Gastrocnemius medialis (tissue), 4 donors: ENCODE measurements at regions not wholly inside any gene's neighbourhood (a gene's known extent, or its start where the extent isn't known, plus 50 kb on each side); places are given as distances from the start of the nearest gene placed in this dataset.

Source experiments
- ATAC-seq, 2 donors: fragments of 150-250 bp; one replicate each; pipeline ENCODE4 v1.9.1; 2016
- DNase-seq, 2 donors: peaks; one replicate each; pipeline ENCODE4 v3.0.0-alpha.2; 2019
- H3K27ac ChIP-seq, 4 donors: fragments of 200-600 bp; sonication (generic); 1 replicate in 1 of 4; 2 replicates in 3 of 4; pipeline ENCODE4 v1.5.1; 2016 to 2018; ENCODE audit warnings: mild to moderate bottlenecking in 2 of 4, moderate library complexity in 1 of 4
- H3K27me3 ChIP-seq, 3 donors: fragments of 200-600 bp; sonication (generic) in 2 of 3; 1 replicate in 1 of 3; 2 replicates in 2 of 3; pipeline versions ENCODE4 v1.5.1 to v1.6.0; 2016 to 2019; ENCODE audit warnings: mild to moderate bottlenecking in 1 of 3, moderate library complexity in 1 of 3
- H3K36me3 ChIP-seq, 2 donors: fragments of 200-600 bp; sonication (generic) in 1 of 2; one replicate each; pipeline ENCODE4 v1.5.1; 2017 to 2018
- H3K4me1 ChIP-seq, 2 donors: fragments of 200-600 bp; sonication (generic) in 1 of 2; one replicate each; pipeline ENCODE4 v1.5.1; 2016 to 2017; ENCODE audit warnings: mild to moderate bottlenecking in 2 of 2
- H3K4me3 ChIP-seq, 4 donors: fragments of 200-600 bp; sonication (generic) in 3 of 4; 1 replicate in 1 of 4; 2 replicates in 3 of 4; pipeline ENCODE4 v1.5.1; 2016 to 2019; ENCODE audit warnings: mild to moderate bottlenecking in 2 of 4
- H3K9me3 ChIP-seq, 3 donors: fragments of 200-600 bp; sonication (generic) in 2 of 3; 1 replicate in 1 of 3; 2 replicates in 2 of 3; pipeline ENCODE4 v1.5.1; 2016 to 2019
- POLR2A ChIP-seq, 2 donors: fragments of 450-650 bp; IDR thresholded peaks; one replicate each; pipeline ENCODE4 v1.6.1; 2017; ENCODE audit warnings: antibody characterized with exemption in 2 of 2, mild to moderate bottlenecking in 2 of 2, moderate library complexity in 2 of 2
- in situ Hi-C, 4 donors: fragments of 200-750 bp; cut with MboI; loops; one replicate each; pipeline versions ENCODE4 v1.15.0 to v1.8.0; 2017; ENCODE audit warnings: low sequenced_read_pairs in 4 of 4
- intact Hi-C: fragments of 100-400 bp; cut with DNase I; formaldehyde crosslinking; loops from one replicate; pipeline ENCODE4 v1.15.1; 2023; ENCODE audit warnings: low total_unique reads
- TF ChIP-seq, protein P1 (sequence below), 5 experiments: fragments of 450-650 bp in 3 of 5; fragments of 200-600 bp in 2 of 5; sonication (generic) in 2 of 5; IDR thresholded peaks in 4 of 5; conservative IDR thresholded peaks in 1 of 5; 1 replicate in 4 of 5; 2 replicates in 1 of 5; pipeline ENCODE4 v1.5.1; 2016 to 2019; ENCODE audit warnings: antibody characterized with exemption in 5 of 5, mild to moderate bottlenecking in 3 of 5, moderate library complexity in 3 of 5

DNA sequence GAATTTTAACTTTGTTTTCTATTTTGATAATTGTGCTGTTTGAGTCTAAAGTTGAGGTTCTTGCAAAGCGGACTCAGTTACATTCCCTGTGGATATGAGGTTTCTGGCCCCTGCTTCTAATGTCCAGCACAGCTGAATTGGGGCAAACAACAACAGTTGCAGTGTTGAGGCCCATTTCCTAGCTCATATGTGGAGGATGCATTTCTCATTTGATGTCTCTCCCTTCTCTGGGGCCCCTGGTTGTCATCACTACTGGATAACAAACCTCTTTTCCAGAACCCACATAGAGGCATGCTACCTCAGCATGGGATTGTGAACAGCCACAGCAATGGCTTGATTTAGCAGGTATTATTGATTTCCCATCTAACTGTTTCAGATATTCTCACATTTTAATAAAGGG, 208.2 kb upstream of the VSTM2A start:
- no peaks in the 10 kb centered on the region for H3K9me3 ChIP-seq
- ATAC-seq (no peak), DNase-seq (no peak)
- no peak overlapping the region for H3K27ac ChIP-seq
- no peaks in the 10 kb centered on the region for H3K36me3 ChIP-seq
- H3K4me1 ChIP-seq: no peaks in the 10 kb centered on the region
- in situ Hi-C loops (no loop called here), intact Hi-C loops (no loop called here)
- H3K27me3 ChIP-seq: no peaks in the 10 kb centered on the region
- TF ChIP-seq, protein P1, sequence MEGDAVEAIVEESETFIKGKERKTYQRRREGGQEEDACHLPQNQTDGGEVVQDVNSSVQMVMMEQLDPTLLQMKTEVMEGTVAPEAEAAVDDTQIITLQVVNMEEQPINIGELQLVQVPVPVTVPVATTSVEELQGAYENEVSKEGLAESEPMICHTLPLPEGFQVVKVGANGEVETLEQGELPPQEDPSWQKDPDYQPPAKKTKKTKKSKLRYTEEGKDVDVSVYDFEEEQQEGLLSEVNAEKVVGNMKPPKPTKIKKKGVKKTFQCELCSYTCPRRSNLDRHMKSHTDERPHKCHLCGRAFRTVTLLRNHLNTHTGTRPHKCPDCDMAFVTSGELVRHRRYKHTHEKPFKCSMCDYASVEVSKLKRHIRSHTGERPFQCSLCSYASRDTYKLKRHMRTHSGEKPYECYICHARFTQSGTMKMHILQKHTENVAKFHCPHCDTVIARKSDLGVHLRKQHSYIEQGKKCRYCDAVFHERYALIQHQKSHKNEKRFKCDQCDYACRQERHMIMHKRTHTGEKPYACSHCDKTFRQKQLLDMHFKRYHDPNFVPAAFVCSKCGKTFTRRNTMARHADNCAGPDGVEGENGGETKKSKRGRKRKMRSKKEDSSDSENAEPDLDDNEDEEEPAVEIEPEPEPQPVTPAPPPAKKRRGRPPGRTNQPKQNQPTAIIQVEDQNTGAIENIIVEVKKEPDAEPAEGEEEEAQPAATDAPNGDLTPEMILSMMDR (IDR thresholded peaks at IDR 0.05 in 4 of 5, conservative IDR thresholded peaks at IDR 0.05 in 1 of 5): no peak
- no peak for TF ChIP-seq POLR2A (IDR thresholded peaks at IDR 0.05)
- no peak overlapping the region for H3K4me3 ChIP-seq

DNA sequence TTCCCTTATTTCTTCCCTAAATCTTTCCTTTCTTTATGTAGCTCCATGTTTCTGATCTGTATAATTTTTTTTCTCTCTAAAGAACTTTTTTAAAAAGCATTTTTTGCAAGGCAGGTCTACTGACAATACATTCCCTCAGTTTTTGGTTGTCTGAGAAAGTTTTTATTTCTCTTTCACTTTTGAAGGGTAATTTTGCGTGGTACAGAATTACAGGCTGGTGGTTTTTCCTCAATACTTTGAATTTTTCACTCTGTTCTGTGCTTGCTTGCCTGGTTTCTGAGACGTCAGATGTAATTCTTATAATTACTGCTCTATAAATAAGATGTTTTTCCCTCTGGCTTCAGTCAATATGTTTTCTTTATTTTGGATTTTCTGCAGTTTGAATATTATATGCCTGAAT, 205.4 kb upstream of the VSTM2A start:
- intact Hi-C loops (no loop called here), in situ Hi-C loops (no loop called here)
- TF ChIP-seq, protein P1 (IDR thresholded peaks at IDR 0.05 in 4 of 5, conservative IDR thresholded peaks at IDR 0.05 in 1 of 5): no peak
- TF ChIP-seq POLR2A (IDR thresholded peaks at IDR 0.05): no peak
- no peaks in the 10 kb centered on the region for H3K9me3 ChIP-seq
- no peak overlapping the region for H3K27ac ChIP-seq
- no peaks in the 10 kb centered on the region for H3K36me3 ChIP-seq
- ATAC-seq: no peak
- H3K4me3 ChIP-seq: no peak overlapping the region
- DNase-seq: no peak
- no peaks in the 10 kb centered on the region for H3K4me1 ChIP-seq
- no peaks in the 10 kb centered on the region for H3K27me3 ChIP-seq

DNA sequence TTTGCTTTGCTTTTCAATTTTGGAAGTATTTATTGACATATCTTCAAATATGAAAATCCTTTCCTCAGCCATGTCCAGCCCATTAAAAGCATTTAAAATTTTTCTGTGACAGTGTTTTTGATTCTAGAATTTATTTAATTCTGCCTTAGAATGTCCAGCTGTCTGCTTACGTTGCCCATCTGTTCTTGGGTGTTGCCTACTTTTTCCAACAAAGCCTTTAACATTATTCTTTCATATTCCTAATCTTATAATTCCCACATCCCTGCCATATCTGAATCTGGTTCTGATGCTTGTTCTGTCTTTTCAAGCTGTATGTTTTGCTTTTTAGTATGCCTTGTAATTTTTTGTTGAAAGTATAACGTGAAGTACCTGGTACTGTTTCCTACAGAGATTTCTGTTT, 204.7 kb upstream of the VSTM2A start:
- ATAC-seq (no peak), DNase-seq (no peak)
- no peak overlapping the region for H3K4me3 ChIP-seq
- TF ChIP-seq POLR2A (IDR thresholded peaks at IDR 0.05): no peak
- TF ChIP-seq, protein P1 (IDR thresholded peaks at IDR 0.05 in 4 of 5, conservative IDR thresholded peaks at IDR 0.05 in 1 of 5): no peak
- no peak overlapping the region for H3K27ac ChIP-seq
- no peaks in the 10 kb centered on the region for H3K27me3 ChIP-seq
- in situ Hi-C loops (no loop called here), intact Hi-C loops (no loop called here)
- H3K36me3 ChIP-seq: no peaks in the 10 kb centered on the region
- H3K9me3 ChIP-seq: no peaks in the 10 kb centered on the region
- no peaks in the 10 kb centered on the region for H3K4me1 ChIP-seq

DNA sequence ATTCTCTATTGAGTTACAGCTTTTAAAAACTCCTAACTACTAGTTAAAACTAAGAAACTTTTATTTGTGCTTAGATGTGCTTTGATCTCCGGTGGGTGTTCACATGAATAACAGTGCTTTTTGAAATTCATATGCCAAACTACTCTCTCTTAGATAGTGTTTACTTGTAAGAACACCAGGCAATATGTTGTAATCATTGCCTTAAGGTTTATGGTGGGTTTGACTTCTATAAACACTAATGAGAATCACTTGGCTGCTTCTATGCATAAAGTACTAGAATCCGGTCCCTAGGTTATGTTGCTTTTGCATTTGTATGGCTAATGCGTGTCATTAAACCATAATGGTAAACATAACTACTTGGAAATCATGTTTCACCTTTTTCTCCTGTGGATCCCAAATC, 203.9 kb upstream of the VSTM2A start:
- TF ChIP-seq POLR2A (IDR thresholded peaks at IDR 0.05): no peak
- TF ChIP-seq, protein P1 (IDR thresholded peaks at IDR 0.05 in 4 of 5, conservative IDR thresholded peaks at IDR 0.05 in 1 of 5): no peak
- H3K4me1 ChIP-seq: no peaks in the 10 kb centered on the region
- intact Hi-C loops: no loop called here
- H3K9me3 ChIP-seq: no peaks in the 10 kb centered on the region
- H3K27ac ChIP-seq: no peak overlapping the region
- DNase-seq (no peak), ATAC-seq (no peak)
- in situ Hi-C loops: no loop called here
- no peak overlapping the region for H3K4me3 ChIP-seq
- no peaks in the 10 kb centered on the region for H3K36me3 ChIP-seq
- H3K27me3 ChIP-seq: no peaks in the 10 kb centered on the region

DNA sequence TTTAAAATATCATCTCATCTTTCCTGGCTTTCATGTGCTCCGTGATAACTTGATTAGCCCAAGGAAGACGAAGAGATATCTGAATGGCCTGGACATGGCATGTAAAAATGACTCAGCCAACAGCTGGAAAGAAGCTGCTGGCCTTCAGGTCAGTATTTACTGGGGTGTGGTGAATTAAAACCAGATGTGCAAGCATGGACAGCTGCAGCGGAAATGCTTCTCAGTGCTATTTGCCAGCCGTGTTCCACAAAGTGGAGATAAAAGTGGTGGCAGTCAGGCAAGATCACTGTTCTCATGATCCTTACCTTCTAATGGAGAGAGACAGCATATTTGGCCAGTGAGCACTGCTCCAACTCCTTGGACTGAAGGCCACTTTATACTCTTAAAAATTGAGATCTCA, 203.1 kb upstream of the VSTM2A start:
- intact Hi-C loops (no loop called here), in situ Hi-C loops (no loop called here)
- Histone ChIP-seq H3K4me1 (no peaks in the 10 kb centered on the region), H3K27me3 (no peaks in the 10 kb centered on the region), H3K4me3 (no peak overlapping the region), H3K9me3 (no peaks in the 10 kb centered on the region), H3K36me3 (no peaks in the 10 kb centered on the region), H3K27ac (no peak overlapping the region)
- DNase-seq (peak; percentile 9 to 41), ATAC-seq (peak; percentile 50 to 70)
- TF ChIP-seq, protein P1 (IDR thresholded peaks at IDR 0.05 in 4 of 5, conservative IDR thresholded peaks at IDR 0.05 in 1 of 5): no peak
- TF ChIP-seq POLR2A (IDR thresholded peaks at IDR 0.05): no peak
